ENCODE measurements at regions not wholly inside any gene's neighbourhood (a gene's known extent, or its start where the extent isn't known, plus 50 kb on each side); places are given as distances from the start of the nearest gene placed in this dataset.

DNA sequence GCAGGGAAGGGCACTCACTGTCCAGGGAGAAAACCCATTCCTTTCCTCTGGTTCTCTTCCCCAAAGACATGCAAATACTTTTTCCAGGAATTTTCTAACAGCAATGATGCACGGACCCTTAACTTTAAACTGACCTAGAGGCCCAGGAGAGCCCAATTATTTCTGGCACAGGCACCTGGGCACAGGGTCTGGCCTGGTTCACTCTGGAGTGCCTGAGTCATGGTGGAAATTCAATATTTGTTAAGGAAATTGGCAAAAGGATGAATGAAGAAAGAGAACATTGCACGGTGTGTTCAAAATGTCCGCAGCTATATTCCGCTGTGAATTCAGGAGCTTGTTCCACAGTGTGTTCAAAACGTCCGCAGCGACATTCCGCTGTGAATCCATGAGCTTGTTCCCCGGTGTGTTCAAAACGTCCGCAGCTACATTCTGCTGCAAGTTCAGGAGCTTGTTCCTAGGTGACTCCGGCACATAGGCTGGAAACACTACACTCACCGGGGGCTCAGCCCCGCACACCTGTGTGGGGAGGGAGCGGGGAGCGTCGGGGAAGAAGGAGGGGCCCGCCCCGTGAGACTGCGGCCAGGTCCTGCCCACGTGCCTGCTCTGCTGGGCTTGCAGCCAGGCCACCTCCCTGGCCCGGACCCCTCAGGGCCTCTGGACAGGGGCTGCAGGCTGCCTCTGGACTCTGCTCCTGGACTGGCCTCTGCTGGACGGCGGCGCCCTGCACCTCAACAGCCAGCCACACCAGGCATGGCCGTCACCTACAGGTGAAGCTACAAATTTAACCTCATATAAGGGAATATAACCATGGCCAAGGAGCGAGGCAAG lies 72.0 kb upstream of the FAM20C start:
- Histone ChIP-seq H3K4me1 (replicated peaks in 1 of 4; ENCODE audit: control insufficient read depth in 3 of 4, insufficient read depth in 4 of 4, low read length in 3 of 4) (peaks cover 3 to 32% (median 17%) of the 10 kb centered on the region in 4 experiments), H3K23ac (ENCODE audit: insufficient read length) (no peak overlapping the region), H3K27me3 (replicated peaks in 1 of 4; ENCODE audit: control insufficient read depth in 3 of 4, extremely low read depth in 1 of 4, insufficient read depth in 3 of 4, low read length in 3 of 4) (peaks cover 0 to 6% (median under 1%) of the 10 kb centered on the region in 4 experiments; a peak in 3 of 7 replicates), H3K27ac (ENCODE audit: low read depth, low read length) (no peak overlapping the region), H2AK5ac (ENCODE audit: low read depth, low read length) (0 out of 2 replicates have a peak overlapping the region, but pooled peaks have one; percentile 14), H3K23me2 (ENCODE audit: low read depth, low read length) (peaks cover 6% of the 10 kb centered on the region; the same call in 1 of the 2 replicates), H3K36me3 (ENCODE audit: control insufficient read depth in 2 of 4, insufficient read depth in 4 of 4, low read length in 3 of 4) (no peaks in the 10 kb centered on the region), H3K18ac (ENCODE audit: extremely low read depth, low read length) (peak overlapping the region; percentile 64), H2BK20ac (ENCODE audit: low read length) (peak overlapping the region; percentile 93), H3K4me3 (ENCODE audit: extremely low read depth in 1 of 4, insufficient read depth in 2 of 4, low read depth in 3 of 4, low read length in 4 of 4) (no peak overlapping the region; a peak in 1 of 8 replicates), H4K20me1 (replicated peaks in 1 of 2; ENCODE audit: control insufficient read depth in 1 of 2, insufficient read depth in 2 of 2, low read length in 2 of 2) (no peaks in the 10 kb centered on the region), H3K56ac (replicated peaks; ENCODE audit: insufficient read length, low read depth, low read length) (no peak overlapping the region), H3K9ac (replicated peaks in 1 of 4; ENCODE audit: extremely low read depth in 1 of 4, low read depth in 3 of 4, low read length in 3 of 4) (no peak overlapping the region), H2AFZ (ENCODE audit: low read length) (0 out of 2 replicates have a peak overlapping the region, but pooled peaks have one; percentile 3), H4K5ac (ENCODE audit: insufficient read length, low read depth, low read length) (no peak overlapping the region), H2BK120ac (replicated peaks; ENCODE audit: low read depth, low read length) (peak overlapping the region; percentile 4), H3K4me2 (ENCODE audit: insufficient read depth in 1 of 2, low read depth in 2 of 2, low read length in 2 of 2) (peak overlapping the region in 1 of 2 experiments; percentile 78; a peak in 2 of 4 replicates), H2BK15ac (ENCODE audit: low read length) (peak overlapping the region; percentile 88; the same call in 1 of the 2 replicates), H3K4ac (replicated peaks; ENCODE audit: insufficient read length, low read depth, low read length) (peak overlapping the region; percentile 0), H3K14ac (ENCODE audit: insufficient read length) (no peak overlapping the region), H3K9me3 (ENCODE audit: insufficient read depth in 2 of 2, low read depth in 1 of 2, low read length in 1 of 2) (no peaks in the 10 kb centered on the region), H3K79me2 (ENCODE audit: control insufficient read depth in 1 of 2, insufficient read depth in 2 of 2, low read length in 2 of 2) (no peaks in the 10 kb centered on the region), H2BK12ac (ENCODE audit: low read depth, low read length) (peak overlapping the region; percentile 89), H2BK5ac (ENCODE audit: low read depth, low read length) (peak overlapping the region; percentile 26; the same call in 1 of the 2 replicates), H4K91ac (replicated peaks; ENCODE audit: insufficient read length, low read length) (peak overlapping the region; percentile 71), H3K79me1 (ENCODE audit: low read depth, low read length) (no peaks in the 10 kb centered on the region), H4K8ac (ENCODE audit: extremely low read depth, insufficient read depth, low read length) (no peak overlapping the region; the same call in 1 of the 2 replicates)
- peak; percentile 73 for TF ChIP-seq MAX (IDR thresholded peaks at IDR 0.05)
- no peak for TF ChIP-seq EGR1 (IDR thresholded peaks at IDR 0.05; ENCODE audit: borderline replicate concordance, low read depth, low read length)
- TF ChIP-seq E2F6 (IDR thresholded peaks at IDR 0.05): peak; percentile 22; the same call in 1 of the 2 replicates
- ChIA-PET POLR2A (ENCODE audit: partially characterized antibody) (interaction anchor here (0.8 to 2.8 kb wide), 10 partner anchors 9 to 74 kb away, joined by 3 to 16 read pairs (median 4); partner anchors contain the start of gene FAM20C), CTCF (ENCODE audit: partially characterized antibody) (interaction anchor here (0.5 to 2.9 kb wide), 18 partner anchors 11 to 147 kb away, joined by 3 to 16 read pairs (median 4); no protein-coding TSS in a partner anchor)
- FAIRE-seq (no peak), DNase-seq (ENCODE audit: low read depth in 1 of 2, low spot score in 2 of 2) (no peak)
- WGBS, 2 experiments (ENCODE audit: extremely low coverage in 1 of 2, insufficient coverage in 1 of 2, insufficient read length in 1 of 2, insufficient replicate concordance in 2 of 2, low coverage in 1 of 2, low lambda C conversion rate in 2 of 2, missing lambda C conversion rate in 1 of 2): 72% methylated on average over 25 of the region's 27 CpGs; no CpG with 5 or more reads in 1 of the 2 experiments

All from H1 (cell line).